SKM-1 treated with dmso at 0.1 percent for 144 hours (cell line): ENCODE measurements at regions not wholly inside any gene's neighbourhood (a gene's known extent, or its start where the extent isn't known, plus 50 kb on each side); places are given as distances from the start of the nearest gene placed in this dataset.

Source experiments
- DNase-seq: peaks from one replicate; lab custom pipeline; 2025; ENCODE audit not compliant: unreplicated experiment; lab: John Stamatoyannopoulos, UW

DNA sequence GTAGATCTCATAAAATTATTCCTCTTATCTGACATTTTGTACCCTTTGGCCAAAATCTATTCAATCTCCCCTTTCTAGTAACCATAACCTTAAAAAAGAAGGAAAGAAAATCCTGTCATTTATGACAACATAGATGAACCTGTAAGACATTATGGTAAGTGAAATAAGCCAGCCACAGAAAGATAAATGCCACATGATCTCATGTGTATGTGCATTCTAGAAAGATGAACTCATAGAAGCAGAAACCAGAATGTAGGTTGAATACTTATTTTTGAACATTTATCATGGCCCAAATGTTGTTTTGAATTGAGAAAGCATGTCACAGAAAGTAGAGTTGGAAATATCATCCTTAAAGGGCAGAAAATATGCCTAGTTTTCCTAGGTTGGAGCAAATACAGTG is 1053.6 kb downstream of the SLC6A15 start:
- no peak for DNase-seq

DNA sequence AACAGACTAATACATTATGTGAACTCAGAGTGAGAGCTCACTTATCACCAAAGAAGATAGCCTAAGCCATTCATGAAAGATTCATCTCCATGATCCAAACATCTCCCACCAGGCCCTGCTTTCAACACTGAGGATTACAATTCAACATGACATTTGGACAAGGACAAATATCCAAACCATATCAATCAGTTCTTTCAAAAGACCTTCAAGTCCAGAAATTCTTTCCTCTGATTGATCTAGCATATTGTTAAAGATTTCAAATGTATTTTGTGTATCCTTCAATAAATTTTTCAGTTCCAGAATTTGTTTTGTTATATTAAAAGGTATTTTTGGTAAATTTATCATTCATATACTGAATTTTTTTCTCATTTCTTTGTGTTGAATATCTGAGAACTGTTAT is 1055.8 kb downstream of the SLC6A15 start:
- DNase-seq: no peak

DNA sequence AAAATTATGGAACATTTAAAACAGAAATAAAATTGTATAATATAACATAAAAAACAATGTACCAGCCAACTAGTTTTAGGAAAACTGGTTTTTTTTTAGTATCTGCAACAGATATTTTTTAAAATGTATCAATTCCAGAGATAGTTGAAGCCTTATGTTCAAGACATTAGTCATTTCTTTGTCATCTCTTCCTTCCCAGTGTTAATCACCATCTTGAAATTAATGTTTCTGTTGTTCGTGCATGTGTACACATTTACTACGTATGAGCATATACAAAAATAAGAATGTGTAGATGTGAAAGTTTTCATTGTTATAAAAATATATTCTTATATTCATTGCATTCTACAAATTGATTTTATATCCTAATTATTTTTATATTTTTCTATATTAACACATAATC is 1062.1 kb downstream of the SLC6A15 start:
- no peak for DNase-seq

DNA sequence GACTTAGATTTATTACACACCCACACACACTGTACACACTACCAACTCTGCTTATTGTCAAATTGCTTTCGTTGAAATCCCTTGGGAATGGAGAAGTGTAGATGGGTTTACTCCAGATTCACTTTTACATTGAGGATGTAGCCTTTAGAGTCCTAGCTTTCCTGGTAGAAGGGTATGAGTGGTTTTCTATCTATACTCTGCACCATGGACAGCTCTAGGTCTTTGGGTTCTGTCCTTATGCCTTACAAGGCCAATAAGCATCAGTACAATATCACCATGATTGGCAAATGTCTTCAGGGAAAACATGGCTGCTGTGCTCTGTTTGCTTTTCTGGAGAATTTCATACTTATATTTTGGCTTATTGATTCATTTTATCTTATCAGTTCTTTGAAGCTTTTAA is 1063.9 kb downstream of the SLC6A15 start:
- DNase-seq: no peak

DNA sequence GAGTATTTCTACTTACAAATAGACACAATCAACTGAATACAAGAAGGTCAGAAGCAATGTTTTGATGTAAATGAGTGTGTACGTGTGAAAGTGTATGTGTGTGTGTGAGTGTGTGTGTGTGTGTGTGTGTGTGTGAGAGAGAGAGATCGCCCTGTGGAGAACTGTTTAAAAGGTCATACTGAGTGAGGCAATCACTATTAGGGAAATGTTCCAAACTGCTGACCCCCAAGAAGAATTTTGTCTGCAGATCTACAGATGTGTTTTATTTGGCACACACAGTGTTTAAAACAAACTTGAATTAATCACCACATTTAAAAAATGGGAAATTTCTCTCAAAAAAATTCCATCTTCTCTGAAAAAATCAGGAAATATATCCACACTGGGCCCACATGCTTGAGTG is 1069.1 kb downstream of the SLC6A15 start:
- DNase-seq: no peak

DNA sequence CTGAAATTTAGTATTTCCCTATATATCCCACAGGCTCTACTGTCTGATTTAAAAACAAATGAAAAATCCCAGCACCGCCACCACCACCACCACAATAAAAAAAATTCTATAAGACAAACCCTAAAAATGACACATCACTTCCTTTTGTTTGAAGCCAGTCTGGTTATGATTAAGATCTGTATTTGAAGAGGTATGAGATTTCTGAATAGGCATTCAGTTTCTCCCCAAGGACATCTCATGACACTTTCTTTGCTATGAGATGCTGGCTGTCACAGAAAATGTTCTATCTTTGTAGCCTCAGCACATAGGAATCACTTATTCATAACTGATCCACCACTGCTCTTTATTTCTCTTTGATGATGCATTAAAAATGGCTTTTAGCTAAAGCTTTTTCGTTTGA is 1071.0 kb downstream of the SLC6A15 start:
- no peak for DNase-seq

DNA sequence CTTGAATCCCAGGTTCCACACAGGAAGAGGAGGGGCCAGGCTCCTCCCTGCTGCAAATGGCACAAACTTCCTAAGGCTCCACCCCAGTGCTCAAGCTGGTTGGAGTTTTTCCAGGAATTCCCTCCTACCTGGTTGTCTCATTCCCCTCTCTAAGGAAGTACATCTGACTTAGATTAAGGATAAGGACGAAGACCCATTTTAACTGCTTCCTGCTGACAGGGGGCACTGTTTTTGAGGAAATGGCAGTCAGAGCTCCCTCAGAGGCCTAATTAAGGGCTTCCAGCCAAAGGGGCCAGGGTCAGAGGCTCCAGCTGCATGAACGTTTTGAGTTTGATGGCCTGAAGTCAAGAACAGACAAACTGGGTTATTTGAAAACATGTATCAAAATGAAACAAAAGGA is 1084.7 kb downstream of the SLC6A15 start:
- DNase-seq: no peak

DNA sequence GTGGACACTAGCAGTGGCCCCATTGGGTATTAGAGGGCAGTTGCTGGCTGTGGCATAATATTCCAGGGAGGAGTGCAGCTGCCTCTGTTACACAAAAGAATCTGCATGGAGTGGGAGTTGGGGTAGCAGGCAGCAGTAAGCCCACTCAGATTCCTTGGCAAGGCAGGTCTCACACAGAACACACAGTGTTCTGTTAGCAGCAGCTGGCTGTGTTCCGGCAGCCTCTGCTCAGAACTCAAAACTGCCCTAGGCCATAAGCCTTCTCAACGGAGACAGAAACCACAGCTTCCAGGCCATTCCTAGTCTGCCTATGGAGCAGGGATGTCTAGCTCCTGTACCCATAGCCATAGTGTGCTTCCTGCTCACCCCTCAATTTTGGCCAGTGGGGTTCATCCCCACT is 1085.4 kb downstream of the SLC6A15 start:
- DNase-seq: no peak

DNA sequence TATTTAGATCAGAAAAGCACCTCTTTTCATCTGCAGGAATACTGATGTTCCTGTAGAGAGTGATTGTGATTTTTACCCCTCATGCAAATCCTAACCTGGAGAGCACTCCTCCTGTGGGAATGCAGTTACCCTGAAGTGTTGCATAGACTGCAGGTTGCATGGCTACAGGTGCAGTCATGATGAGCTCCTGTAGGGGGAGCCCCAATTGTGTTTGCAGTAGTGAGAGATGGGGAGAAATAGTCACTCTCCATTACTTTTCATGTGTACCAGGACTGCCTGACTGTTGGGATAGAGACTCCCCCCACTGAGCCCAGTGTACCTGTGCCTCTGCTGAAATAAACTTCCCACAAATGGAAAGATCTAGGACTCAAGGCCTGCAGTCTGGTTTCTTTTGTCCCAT is 1086.5 kb downstream of the SLC6A15 start:
- peak; percentile 20 for DNase-seq

DNA sequence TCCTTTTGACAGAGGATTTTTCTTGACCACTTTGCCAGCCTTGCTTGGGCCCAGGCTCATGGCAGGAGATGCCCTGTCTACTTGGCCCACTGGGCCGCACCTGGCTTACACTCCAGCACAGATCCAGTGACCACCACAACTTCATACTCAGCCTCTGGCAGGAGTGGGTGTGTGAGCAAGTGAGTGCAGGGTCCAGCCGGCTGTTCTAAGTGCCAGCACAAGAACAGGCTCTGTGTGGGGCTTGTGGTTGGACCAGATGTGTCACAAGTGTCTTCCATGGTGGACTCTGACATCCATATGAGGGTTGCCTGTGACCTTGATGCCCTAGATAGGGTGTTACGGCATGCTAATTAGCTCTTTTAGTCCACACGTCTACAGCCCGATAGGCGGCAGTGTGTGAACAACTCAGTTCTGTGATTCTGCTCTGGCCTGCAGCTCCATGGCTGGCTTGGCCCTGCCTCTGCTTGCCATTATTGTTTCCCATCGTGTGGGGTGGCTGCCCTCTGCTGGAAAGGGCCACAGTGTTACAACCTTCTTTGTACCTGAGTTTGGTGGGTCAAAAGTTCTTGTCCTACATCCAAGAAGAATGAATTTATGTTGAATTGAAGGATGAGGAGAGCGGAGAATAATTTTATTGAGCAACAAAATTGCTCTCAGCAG is 1089.1 kb downstream of the SLC6A15 start:
- DNase-seq: peak; percentile 11

DNA sequence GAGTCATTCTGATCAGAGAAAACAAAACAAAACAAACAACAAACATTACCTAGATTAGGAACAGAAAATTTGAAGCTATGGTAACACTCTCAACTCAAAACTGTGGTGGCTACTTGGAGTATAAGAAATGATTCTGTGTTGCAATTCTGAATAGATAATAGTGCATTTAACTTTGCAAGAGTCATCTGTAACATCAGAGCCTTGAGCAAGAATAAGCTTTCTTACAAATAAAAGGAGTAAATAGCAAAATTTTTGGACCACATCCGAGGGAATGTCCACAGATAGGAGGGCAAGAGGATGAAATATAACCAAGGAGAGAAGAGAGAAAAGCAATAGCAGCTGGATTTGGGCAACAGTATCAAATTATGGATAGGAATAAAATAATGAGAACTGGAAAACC is 1090.6 kb downstream of the SLC6A15 start:
- DNase-seq: no peak

DNA sequence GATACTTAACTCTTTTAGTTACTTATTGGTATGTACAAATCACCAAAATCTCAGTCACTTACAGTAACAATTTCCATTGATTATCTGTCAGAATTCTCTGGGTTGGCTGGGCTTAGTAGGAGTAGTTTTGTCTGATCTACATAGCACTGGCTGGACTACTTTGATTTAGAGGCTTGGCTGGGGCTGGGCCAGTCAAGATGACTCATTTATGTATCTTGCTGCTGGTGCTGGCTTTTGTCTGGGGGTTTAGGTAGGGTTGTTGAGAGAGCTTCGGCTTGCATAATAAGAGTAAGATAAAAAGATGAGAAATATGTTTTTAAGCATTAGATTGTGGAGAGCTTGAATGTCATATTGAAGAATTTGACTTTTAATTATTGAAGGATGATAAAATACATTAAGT is 1093.7 kb downstream of the SLC6A15 start:
- DNase-seq: no peak

DNA sequence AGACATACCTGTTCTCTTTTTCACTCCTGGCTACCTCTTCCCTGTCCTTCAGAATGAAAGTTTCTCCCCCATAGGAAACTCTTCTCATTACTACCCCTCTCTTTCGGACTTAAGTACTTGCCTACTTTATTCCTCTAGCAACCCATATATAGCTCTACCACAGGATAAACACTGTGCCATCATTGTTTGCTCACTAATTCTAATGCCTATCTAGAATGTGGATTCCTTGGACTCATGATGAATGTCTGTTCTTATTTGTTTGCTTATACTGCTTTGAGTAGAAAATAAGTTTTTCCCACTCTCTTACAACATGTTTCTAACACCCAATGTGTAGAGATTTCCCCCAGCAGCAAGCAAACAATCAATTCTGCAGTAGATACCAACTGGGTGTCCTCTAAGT is 1094.9 kb downstream of the SLC6A15 start:
- no peak for DNase-seq

DNA sequence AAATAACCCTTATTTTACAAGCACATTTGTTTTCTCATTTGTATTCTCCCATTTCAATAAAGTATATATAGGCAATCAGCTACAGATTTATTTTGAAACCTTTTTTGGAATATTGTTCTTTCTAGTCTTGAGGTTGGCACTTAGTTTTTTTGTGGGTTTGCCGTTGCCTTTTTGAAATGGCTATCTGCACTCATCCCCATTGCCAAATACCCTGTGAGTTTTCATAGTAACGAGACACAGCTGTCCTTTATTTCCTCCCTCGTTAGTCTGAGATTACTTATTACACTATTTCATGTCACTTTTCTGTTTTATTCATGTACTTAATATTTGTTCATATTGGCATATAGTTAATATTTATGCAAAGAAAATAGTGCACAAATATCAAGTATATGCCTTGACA is 1104.0 kb downstream of the SLC6A15 start:
- DNase-seq: no peak

DNA sequence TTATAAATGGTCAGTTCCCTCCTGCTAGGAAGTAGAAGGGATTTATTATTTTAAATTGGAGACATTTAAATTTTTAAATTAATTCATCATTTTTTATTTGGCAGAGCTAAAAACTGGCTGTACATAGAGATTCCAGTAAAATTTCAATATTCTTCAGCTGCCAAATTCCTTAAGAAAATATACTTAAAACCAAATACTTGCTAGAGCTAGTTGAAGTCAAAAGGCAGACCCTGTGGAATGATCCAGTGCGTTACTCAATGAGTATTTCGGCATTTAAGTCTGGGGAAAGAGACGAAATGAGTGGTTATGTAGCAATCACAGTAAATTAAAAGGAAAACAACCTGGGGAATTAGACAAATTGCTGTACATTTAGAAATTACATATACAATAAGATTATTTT is 1104.7 kb downstream of the SLC6A15 start:
- DNase-seq: no peak

DNA sequence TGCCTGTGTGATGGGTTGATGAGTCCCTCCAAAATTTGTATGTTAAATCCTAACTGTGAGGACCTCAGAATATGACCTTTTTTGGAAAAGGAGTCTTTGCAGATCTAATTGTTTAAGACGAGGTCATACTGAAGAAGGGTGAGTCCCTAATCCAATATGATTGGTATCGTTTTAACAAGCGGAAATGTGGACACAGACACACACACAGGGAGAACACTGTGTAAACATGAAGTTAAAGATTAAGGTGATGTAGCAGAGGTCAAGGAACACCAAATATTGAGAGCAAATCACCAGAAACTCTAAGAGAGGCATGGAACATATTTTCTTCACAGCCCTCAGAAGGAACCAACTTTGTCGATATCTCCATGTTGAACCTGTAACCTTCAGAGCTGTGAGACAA is 1106.7 kb downstream of the SLC6A15 start:
- DNase-seq: no peak

DNA sequence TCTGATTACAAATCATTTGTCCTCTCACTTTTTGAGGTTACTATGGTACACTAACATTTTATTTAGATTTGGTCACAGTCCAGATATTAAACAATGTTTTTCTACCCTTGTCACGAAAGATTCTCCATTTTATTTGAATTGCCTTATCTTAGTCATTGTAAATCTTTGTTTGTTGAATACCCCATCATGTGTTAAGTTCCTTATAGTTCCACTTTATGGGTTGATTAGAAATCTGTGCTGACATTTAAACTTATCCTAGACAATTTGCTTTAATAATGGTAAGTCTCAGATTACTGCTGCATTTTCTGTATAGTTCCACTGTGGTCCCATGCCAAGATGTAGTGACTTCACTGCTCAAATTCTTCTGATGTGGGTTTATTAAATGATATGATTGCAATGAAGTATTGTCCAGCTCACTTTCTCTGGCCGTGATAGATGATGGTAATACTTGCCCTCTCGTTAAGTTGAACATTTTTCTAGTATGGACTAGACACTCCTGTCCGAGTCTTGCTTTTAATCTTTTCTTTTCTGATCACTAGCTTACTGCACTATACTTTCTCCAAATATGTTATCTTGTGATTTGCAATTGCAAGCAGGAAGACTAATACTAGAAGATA is 1107.3 kb downstream of the SLC6A15 start:
- no peak for DNase-seq

DNA sequence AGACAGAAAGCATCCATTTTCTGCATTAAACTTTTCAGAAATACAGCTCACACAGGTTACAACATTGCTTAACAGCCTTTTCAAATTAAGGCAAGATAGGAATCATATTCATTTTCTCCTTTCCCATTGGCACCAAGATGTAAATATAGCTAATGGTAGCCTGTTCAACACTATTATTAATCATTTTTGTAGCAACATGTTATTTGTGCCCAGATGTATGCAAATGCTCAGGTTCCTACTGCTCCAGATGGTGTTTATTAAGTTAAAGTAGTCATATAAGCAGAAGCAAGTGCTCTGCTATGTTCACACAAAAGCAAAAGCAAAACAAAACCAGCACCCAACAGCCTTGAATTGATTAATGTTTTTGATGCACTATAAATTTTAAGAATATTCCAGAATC is 1110.6 kb downstream of the SLC6A15 start:
- DNase-seq: no peak

DNA sequence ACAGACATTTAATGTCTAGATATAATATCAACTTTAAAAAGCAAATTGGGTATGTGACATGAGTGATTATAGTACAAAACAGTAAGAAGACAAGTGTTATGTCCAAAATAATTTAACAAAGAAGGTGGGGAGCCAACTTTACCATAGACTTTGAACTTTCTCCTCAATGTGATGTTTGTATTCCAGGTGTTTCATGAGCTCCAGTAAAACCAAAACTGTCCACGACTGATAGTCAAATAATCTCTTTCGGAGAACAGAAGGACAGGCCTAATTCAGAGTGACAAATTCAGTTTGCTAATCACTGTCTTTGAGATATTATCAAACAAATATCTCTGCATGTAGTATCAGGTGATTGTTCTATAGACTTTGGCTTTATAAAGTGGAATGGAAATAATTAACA is 1112.6 kb downstream of the SLC6A15 start:
- no peak for DNase-seq

DNA sequence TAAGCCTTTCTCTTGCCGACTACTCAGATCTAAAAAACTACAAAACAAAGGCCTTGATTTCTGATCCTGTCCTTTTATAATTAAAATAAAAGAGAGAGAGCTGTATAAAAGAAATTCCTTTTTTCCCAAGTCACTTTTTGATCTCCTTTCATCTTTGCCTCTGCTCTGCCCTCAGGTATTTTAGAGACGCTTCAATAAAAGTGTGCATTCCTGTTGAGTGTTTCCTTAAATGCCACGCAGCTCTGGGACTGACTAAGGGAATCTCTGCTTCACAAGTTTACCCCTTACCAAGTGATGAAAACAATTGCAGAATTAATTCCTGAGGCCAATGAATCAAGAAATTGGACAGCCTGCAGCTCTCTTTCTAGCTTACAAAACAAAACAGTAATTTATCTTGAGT is 1109.8 kb downstream of the TMTC2 start:
- no peak for DNase-seq

DNA sequence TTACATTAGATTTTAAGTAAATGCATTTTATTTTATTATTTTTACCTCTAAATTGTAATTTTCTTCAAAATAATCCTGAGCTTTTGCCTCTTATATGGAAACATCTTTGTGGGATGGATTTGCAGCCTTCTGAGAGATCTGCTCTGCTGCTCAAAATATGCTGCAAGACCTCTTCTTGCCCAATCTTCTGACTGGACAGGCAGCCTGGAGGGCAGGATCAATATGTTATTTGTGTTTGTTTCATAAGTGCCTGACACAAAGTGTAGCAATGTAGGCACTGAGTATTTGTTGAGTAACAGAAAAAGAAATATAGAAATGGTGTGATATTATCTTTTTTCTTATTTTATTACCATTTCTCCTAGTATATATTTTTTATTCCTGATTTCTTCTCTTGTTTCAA is 1106.9 kb downstream of the TMTC2 start:
- no peak for DNase-seq

DNA sequence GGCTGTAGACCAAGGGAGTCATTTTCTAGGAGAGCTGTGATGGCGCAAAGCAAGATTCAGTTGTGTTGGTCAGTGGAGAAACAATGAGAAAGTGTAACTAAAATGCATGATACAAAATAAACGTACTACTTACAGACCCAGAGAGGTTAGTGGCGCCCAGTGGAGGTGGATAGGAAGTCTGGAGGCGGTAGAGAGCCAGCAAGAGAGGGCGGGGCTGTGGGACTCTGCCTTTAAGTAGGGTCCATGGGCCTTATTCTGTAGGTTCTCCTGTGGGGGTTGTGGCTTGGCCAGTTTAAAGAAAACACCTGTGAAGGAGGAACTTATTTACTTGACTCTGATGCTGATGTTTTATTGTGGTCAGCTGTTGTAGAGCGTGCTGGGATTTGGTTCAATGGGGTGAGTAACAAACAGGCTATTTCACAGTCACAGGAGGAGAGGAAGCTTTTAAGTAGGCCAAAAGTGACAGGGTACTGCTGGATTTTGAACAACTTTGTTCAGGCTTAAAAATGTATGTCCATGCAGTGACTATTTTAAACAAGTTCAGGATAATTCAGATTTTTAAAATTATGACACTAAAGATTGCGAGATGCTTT is 1097.7 kb downstream of the TMTC2 start:
- no peak for DNase-seq

DNA sequence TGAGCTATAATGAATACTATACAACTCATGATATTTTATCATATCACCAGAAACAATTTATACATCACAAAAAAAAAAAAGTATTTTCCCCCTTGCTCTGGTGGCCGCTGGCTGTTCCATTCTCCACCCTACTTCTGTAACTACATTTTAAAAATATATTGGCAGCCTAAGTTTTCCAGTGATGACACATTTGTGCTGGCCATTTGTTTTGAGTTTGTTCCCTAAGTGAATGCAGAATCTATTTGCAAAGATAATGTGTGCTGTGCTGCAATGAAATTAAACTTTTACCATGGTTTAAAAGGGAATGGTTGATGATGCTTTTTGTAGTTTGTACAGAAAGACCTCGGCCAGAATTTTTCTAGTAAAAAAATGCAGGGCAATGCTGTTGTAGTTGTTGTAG is 1092.8 kb downstream of the TMTC2 start:
- no peak for DNase-seq
